ENCODE measurements at regions not wholly inside any gene's neighbourhood (a gene's known extent, or its start where the extent isn't known, plus 50 kb on each side); places are given as distances from the start of the nearest gene placed in this dataset.

DNA sequence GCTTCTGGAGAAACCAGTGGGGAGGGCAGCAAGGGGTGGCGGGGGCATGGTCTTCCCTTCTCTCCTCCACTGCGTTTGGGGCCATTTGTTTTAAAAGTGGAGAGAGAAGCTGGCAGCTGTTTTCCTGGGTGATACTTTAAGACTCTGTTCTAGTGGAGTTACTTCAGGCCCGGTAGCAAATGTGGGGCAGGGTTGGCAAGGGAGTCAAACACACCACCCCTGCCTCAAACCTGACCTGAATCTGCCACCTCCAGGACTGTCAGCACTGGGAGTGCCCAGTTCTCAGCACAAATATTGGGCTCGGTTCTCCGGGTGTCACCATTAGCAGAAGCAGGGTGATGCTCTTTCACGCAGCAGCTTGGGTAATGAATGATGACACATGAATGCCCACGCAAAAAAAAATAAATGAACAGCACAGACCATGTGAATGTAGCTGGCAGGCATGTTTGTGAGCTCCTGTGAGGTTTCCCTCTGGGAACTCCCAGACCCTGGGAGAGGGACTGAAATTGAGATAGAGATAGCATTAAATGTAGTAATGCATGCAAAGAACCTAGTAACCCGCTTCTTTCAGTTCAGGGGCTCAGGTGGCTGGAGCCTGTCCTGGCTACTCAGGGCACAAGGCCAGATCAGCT, 424.0 kb downstream of the MCTP2 start:
- no peak for DNase-seq
- Histone ChIP-seq H3K27me3 (no peaks in the 10 kb centered on the region), H3K36me3 (no peaks in the 10 kb centered on the region), H3K9me3 (no peaks in the 10 kb centered on the region), H3K27ac (no peak overlapping the region), H3K4me1 (no peaks in the 10 kb centered on the region), H3K4me3 (no peak overlapping the region)
- intact Hi-C loops (cut with DNase I) = no loop called here
- WGBS, 2 donors = 84 to 90% methylated on average over 8 of the region's 8 CpGs
- no peak for TF ChIP-seq EP300 (IDR thresholded peaks at IDR 0.05)
- TF ChIP-seq, protein P1, sequence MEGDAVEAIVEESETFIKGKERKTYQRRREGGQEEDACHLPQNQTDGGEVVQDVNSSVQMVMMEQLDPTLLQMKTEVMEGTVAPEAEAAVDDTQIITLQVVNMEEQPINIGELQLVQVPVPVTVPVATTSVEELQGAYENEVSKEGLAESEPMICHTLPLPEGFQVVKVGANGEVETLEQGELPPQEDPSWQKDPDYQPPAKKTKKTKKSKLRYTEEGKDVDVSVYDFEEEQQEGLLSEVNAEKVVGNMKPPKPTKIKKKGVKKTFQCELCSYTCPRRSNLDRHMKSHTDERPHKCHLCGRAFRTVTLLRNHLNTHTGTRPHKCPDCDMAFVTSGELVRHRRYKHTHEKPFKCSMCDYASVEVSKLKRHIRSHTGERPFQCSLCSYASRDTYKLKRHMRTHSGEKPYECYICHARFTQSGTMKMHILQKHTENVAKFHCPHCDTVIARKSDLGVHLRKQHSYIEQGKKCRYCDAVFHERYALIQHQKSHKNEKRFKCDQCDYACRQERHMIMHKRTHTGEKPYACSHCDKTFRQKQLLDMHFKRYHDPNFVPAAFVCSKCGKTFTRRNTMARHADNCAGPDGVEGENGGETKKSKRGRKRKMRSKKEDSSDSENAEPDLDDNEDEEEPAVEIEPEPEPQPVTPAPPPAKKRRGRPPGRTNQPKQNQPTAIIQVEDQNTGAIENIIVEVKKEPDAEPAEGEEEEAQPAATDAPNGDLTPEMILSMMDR (IDR thresholded peaks at IDR 0.05) = no peak
- no peak for TF ChIP-seq POLR2A (IDR thresholded peaks at IDR 0.05)
- TF ChIP-seq POLR2AphosphoS5 (IDR thresholded peaks at IDR 0.05) = no peak

DNA sequence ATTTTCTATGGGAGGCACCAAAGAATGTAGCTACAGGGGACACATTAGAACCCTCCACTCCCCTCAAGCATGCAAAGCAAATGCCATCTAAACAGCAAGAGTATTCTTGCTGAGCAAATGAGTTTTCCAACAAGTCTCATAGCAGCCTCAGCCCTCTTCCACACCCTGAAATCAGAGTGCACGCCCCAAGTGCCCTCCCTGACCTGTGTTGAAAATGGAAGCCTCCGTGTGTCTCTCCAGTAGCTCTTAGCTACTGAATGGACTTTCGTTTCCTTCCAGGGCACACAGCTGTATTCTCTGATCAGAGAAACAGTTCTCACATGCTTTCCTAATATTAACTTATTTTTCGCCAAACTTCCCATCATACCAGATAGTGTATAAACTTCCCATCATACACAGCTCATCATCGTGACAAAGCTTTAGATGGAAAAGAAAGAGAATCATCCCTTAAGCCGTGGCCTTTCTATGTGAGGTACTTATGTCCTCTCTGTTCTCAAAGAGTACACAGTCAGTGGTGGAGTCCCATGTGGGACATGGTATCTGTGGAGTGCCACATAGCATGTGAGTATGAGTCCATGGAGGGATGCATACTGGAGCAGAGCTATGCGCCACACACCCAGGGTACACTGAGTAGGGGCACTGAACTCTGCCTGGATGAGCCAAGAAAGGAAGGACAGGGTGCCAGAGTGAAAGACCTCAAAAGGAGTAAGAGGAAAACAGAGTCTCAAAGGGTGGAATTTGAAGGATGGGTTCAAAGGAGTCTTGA, 434.5 kb downstream of the MCTP2 start:
- TF ChIP-seq, protein P1 (IDR thresholded peaks at IDR 0.05) = no peak
- intact Hi-C loops (cut with DNase I) = no loop called here

DNA sequence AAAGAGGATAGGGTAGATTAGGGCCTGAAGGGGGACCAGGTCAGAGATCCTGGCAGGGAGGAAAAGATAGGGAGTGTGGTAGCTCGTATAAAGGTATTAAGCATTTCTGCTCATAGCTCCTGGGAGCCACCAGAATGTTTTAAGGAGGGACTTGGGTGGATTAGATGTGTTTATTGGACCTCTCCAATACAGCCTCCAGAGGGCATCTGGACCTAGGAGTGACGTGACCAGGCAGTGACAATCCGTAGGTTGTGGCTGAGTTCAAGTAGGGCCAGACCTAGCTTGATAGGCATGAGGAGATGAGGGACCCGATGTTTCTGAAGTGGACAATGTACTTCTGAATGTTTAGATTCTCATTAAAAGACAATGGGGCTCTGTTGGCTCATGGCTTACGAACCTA, 435.2 kb downstream of the MCTP2 start:
- TF ChIP-seq, protein P1 (IDR thresholded peaks at IDR 0.05) = no peak
- TF ChIP-seq POLR2AphosphoS5 (IDR thresholded peaks at IDR 0.05) = no peak
- no peak for TF ChIP-seq EP300 (IDR thresholded peaks at IDR 0.05)
- no peak for TF ChIP-seq POLR2A (IDR thresholded peaks at IDR 0.05)
- no peaks in the 10 kb centered on the region for H3K27me3 ChIP-seq
- H3K27ac ChIP-seq = no peak overlapping the region
- H3K36me3 ChIP-seq = no peaks in the 10 kb centered on the region
- H3K4me3 ChIP-seq = no peak overlapping the region
- peaks cover 0 to 10% (median 2%) of the 10 kb centered on the region in 4 donors for H3K4me1 ChIP-seq
- no peaks in the 10 kb centered on the region for H3K9me3 ChIP-seq
- DNase-seq = no peak
- WGBS, 2 donors = 37 to 63% methylated on average over 5 of the region's 5 CpGs
- intact Hi-C loops (cut with DNase I) = no loop called here

More for the DNA sequence above, 434.5 kb downstream of the MCTP2 start:
- Histone ChIP-seq H3K27ac (no peak overlapping the region), H3K4me3 (no peak overlapping the region), H3K9me3 (no peaks in the 10 kb centered on the region), H3K36me3 (no peaks in the 10 kb centered on the region), H3K4me1 (peaks cover 0 to 3% (median 0%) of the 10 kb centered on the region in 4 donors), H3K27me3 (no peaks in the 10 kb centered on the region)
- WGBS, 2 donors = 64 to 78% methylated on average over 7 of the region's 7 CpGs
- DNase-seq = no peak

DNA sequence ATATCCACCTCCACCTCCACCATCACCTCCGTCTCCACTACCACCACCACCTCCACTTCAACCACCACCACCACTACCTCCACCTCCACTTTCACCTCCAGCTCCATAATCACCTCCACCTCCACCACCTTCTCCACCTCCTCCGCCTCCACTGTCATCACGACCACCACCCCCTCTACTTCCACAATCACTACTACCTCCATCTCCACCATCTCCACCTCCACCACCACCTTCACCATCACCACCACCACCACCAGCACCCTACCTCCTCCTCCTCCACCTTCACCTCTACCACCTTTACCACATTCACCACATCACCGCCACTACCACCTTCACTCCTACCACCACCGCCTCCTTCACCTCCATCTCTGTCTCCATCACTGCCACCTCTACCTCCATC, 435.7 kb downstream of the MCTP2 start:
- Histone ChIP-seq H3K9me3 (no peaks in the 10 kb centered on the region), H3K36me3 (no peaks in the 10 kb centered on the region), H3K27me3 (no peaks in the 10 kb centered on the region), H3K4me1 (peaks cover 0 to 16% (median 8%) of the 10 kb centered on the region in 4 donors), H3K27ac (no peak overlapping the region), H3K4me3 (no peak overlapping the region)
- WGBS, 2 donors = 87 to 88% methylated on average over 5 of the region's 5 CpGs
- no peak for TF ChIP-seq POLR2A (IDR thresholded peaks at IDR 0.05)
- TF ChIP-seq, protein P1 (IDR thresholded peaks at IDR 0.05) = no peak
- TF ChIP-seq EP300 (IDR thresholded peaks at IDR 0.05) = no peak
- TF ChIP-seq POLR2AphosphoS5 (IDR thresholded peaks at IDR 0.05) = no peak
- DNase-seq = no peak
- intact Hi-C loops (cut with DNase I) = no loop called here
